Epithelial cell of prostate (primary cell): ENCODE measurements at regions not wholly inside any gene's neighbourhood (a gene's known extent, or its start where the extent isn't known, plus 50 kb on each side); places are given as distances from the start of the nearest gene placed in this dataset.

ENCODE experiments used
- DNase-seq: peaks from one replicate; pipeline ENCODE4 v3.0.0-alpha.2; 2011; ENCODE audit warnings: low read depth, low spot score
- H3K27ac ChIP-seq: fragments of 450-650 bp; 2 replicates; pipeline ENCODE4 v1.5.1; 2017; ENCODE audit warnings: mild to moderate bottlenecking

- DNase-seq = no peak
These were observed 57.8 kb downstream of the PRLHR start for GRCh38 chr10:118537623-118538022.

GRCh38 chr10:118534136-118534535 is 61.3 kb downstream of the PRLHR start:
- H3K27ac ChIP-seq = no peak overlapping the region
- no peak for DNase-seq

More at GRCh38 chr10:118537623-118538022, 57.8 kb downstream of the PRLHR start:
- no peak overlapping the region for H3K27ac ChIP-seq

- no peak for DNase-seq
These were observed 64.2 kb downstream of the PRLHR start for GRCh38 chr10:118531105-118531852.

DNA sequence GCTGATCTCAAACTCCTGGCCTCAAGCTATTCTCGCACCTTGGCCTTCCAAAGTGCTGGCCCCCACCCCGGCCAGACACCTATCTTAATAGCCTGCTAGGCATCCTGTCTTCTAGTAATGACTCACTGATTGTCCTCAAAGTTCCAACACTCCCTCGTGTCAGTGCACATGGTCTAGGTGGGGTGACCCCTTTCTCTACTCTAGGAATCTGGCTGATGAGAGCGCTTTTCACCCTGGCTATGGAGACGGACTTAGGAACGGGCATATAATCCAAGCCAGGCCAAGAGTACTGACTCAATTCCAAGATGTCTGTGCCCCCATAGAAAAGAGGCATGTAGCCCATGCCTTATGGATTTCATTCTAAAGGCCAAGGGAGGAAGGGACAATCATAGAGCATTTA is 67.0 kb downstream of the PRLHR start:
- DNase-seq = no peak
- no peak overlapping the region for H3K27ac ChIP-seq

More at GRCh38 chr10:118531105-118531852, 64.2 kb downstream of the PRLHR start:
- no peak overlapping the region for H3K27ac ChIP-seq

GRCh38 chr10:118523775-118524174 is 71.7 kb downstream of the PRLHR start:
- H3K27ac ChIP-seq = peak overlapping the region; percentile 95
- peak; percentile 60 for DNase-seq

GRCh38 chr10:118522791-118523498 is 72.5 kb downstream of the PRLHR start:
- H3K27ac ChIP-seq = peak overlapping the region; percentile 95
- DNase-seq = peak; percentile 96

DNA sequence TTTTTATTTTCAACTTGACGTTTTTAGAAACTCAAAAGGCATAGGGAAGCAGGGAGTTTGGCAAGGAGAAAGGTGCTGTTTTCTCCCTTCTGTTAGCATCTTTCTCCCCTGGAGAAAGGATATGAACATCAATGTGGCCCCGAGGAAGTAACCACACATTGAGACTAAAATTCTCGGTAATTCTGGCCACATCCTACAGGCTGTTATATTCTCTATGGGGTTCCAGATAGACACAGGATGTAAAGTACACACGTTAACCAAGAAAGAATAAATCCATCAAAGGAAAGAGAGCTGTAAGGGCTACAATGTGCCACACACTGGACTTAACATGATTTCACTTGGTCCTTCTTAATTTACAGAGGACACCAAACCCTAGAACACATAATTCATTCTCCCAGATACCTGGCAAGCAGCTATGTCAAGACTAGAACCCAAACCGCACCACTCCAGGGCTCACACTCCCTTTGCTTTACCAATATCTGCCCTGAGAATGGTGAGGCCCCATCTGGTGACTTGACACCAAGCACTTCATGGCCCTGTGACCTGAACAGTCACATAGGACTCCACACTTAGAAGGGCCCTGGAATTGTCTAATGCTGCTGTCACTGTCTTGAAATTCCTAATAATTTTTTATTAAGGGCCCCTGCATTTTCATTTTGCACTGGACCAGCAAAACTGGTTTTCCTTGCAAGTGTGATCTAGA is 73.9 kb downstream of the PRLHR start:
- peak overlapping the region; percentile 95 for H3K27ac ChIP-seq
- no peak for DNase-seq

GRCh38 chr10:118520116-118520742 is 75.2 kb downstream of the PRLHR start:
- H3K27ac ChIP-seq = no peak overlapping the region
- no peak for DNase-seq

DNA sequence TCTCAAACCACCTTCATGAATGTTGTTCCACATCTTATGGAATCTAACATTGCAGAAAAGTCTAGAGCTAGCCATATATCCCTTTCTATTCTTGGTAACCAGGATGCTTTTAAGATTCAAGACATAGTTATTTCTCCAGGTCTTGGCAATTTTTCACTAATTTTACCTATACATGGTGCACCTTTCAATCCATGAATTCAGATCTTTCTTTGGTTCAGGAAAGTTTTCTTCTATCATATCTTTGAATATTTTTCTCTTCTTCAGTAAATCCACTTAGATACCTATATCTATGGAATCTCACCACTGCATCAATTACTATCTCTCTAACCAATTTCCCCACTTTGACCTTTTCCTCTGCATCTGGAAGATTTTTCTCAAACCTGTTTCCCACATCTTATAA is 77.4 kb downstream of the PRLHR start:
- no peak overlapping the region for H3K27ac ChIP-seq
- DNase-seq = no peak

DNA sequence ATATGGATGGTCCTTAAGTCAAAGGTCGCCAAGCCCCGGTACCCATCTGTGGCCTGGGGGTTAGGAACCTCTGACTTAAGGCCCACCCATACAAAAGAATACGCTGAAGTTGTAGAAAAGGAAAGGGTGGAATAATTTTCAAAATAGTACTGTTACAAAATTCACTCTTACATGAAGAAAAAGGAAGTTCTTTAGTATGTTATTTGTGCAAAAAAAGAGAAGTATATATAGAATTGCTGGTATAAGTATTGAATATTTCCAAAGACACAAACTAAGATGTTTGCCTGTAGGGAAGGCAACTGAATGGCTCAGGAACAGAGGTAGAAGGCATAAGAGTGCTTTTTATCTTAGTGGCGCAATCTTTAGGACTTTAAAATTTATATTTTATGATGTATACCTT is 78.7 kb downstream of the PRLHR start:
- H3K27ac ChIP-seq = no peak overlapping the region

DNA sequence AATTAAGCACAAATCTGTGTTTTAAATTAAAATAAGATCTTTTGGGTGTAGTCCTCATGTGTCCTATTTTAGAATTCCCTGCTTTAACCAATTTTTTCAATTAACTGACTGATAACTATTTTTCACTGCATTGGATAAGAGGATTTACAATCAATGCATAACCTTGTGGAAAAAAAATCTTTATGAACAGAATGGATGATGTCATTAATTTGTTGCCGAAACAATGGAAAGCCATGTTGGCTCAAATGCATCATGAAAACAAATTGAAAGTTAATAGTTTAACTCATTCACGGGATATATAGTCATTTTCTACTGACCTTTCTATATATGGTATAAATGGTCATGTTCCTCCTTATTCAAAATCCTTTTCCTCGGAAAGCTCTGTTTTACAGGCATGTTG is 82.3 kb downstream of the PRLHR start:
- DNase-seq = no peak
- no peak overlapping the region for H3K27ac ChIP-seq

More for the DNA sequence above, 78.7 kb downstream of the PRLHR start:
- DNase-seq = no peak

- H3K27ac ChIP-seq = no peak overlapping the region
- DNase-seq = no peak
These were observed 83.7 kb downstream of the PRLHR start for GRCh38 chr10:118511711-118512110.

DNA sequence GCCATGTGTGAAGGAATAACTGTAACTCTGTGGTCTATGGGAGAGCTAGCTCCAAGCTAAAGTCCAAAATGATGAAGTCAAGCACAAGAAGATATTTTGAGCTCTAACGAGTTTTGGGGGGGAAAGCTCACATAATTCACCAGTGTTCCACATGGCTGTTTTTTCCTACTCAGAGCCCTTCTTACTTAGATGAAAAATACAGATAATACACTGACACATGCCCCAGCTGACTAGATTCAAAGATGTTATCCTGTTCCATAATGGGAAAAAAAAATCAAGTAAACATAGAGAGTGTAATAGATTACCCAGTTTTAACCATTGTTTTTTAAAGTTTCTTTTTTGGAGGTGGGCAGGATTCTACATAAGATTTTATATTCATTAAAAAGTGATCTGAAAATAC is 86.6 kb downstream of the PRLHR start:
- H3K27ac ChIP-seq = no peak overlapping the region
- DNase-seq = no peak

- H3K27ac ChIP-seq = no peak overlapping the region
- DNase-seq = no peak
These were observed 87.1 kb downstream of the PRLHR start for GRCh38 chr10:118508355-118508754.

DNA sequence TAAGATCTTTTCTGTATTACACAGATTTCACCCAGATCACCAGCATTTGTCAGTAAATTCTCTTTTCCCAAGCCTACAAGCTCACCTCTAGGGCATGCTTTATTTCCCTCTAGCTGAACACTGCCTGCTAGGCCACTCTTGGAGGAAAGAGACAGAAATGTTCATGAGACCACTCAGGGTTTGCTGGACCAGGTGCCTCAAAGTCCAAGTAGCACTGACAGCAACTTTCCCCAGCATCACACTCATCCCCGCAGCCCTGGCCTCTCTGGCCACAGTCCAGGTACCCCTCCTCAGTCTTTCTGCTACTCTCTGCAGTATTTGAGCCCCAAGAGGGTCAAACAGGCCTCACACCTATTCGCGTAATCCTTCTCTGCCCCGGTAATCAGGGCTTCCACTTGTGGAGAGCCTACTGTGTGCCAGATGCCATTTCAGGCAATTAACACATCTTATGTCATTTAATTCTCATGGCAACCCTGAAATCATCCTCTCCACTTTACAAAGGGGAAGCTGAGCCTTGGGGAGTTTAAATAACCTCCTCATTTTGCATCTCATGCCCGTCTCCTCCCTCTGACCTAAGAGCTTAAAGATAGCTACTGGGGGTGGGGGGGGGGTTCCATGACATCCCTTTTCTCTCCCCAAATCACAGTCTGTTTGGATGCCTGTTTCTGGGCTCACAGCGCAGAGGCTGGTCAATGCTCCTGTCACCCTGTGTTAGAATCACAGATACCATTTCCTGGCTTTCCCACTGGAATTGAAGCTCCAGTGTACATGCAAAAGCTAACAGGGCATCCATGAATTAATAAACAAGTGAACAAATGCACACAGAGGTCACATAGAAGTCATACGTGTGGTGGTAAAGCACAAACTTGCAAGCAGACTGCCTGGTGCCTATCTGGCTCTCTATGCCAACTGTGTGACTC is 88.5 kb downstream of the PRLHR start:
- no peak overlapping the region for H3K27ac ChIP-seq
- no peak for DNase-seq

DNA sequence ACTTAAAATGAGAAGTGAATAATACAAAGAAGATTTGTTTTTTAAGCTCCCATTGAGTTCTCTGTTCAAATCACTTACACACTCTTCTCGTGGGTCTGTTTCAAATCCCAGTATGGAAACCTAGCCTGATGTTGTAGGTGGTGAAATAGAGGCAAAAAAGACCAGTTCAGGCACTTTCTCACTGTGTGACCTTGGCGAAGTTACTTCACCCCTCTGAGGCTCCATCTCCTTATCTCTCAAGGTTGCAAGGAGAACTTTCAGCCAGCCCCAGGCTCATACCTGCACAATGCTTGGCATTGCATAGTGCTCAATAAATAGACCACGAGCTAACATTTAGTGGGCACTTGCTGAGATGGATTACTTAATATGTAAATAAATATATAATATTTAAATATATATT is 90.1 kb downstream of the PRLHR start:
- peak overlapping the region; percentile 75 for H3K27ac ChIP-seq
- DNase-seq = no peak

- H3K27ac ChIP-seq = peak overlapping the region; percentile 75
- peak; percentile 69 for DNase-seq
These were observed 90.8 kb downstream of the PRLHR start for GRCh38 chr10:118504467-118505205.

GRCh38 chr10:118504044-118504443 is 91.4 kb downstream of the PRLHR start:
- peak overlapping the region; percentile 75 for H3K27ac ChIP-seq
- DNase-seq = no peak

GRCh38 chr10:118503192-118503591 is 92.3 kb downstream of the PRLHR start:
- DNase-seq = no peak

More at GRCh38 chr10:118503192-118503591, 92.3 kb downstream of the PRLHR start:
- H3K27ac ChIP-seq = peak overlapping the region; percentile 94
